ENCODE measurements at regions not wholly inside any gene's neighbourhood (a gene's known extent, or its start where the extent isn't known, plus 50 kb on each side); places are given as distances from the start of the nearest gene placed in this dataset.

- no peak overlapping the region for H3K4me3 ChIP-seq (ENCODE audit: low read depth, low read length)
- no peak for TF ChIP-seq CTCF (conservative IDR thresholded peaks at IDR 0.05; ENCODE audit: low read depth, low read length)
- peak; percentile 17 for DNase-seq (ENCODE audit: low read depth)
These were observed 227.3 kb downstream of the KDR start for GRCh38 chr4:54898056-54898562.

- TF ChIP-seq CTCF (conservative IDR thresholded peaks at IDR 0.05; ENCODE audit: low read depth, low read length) = no peak
- H3K4me3 ChIP-seq (ENCODE audit: low read depth, low read length) = no peak overlapping the region
- DNase-seq (ENCODE audit: low read depth) = peak; percentile 49
These were observed 227.8 kb downstream of the KDR start for GRCh38 chr4:54897590-54897989.

- H3K4me3 ChIP-seq (ENCODE audit: low read depth, low read length) = no peak overlapping the region
- TF ChIP-seq CTCF (conservative IDR thresholded peaks at IDR 0.05; ENCODE audit: low read depth, low read length) = peak; percentile 10
- peak; percentile 56 for DNase-seq (ENCODE audit: low read depth)
These were observed 224.9 kb downstream of the KIT start for GRCh38 chr4:54882616-54883015.

- H3K4me3 ChIP-seq (ENCODE audit: low read depth, low read length) = no peak overlapping the region
- DNase-seq (ENCODE audit: low read depth) = peak; percentile 71
- TF ChIP-seq CTCF (conservative IDR thresholded peaks at IDR 0.05; ENCODE audit: low read depth, low read length) = no peak
These were observed 221.8 kb downstream of the KIT start for GRCh38 chr4:54879576-54879975.

- DNase-seq (ENCODE audit: low read depth) = peak; percentile 53
- TF ChIP-seq CTCF (conservative IDR thresholded peaks at IDR 0.05; ENCODE audit: low read depth, low read length) = no peak
- H3K4me3 ChIP-seq (ENCODE audit: low read depth, low read length) = no peak overlapping the region
These were observed 219.2 kb downstream of the KIT start for GRCh38 chr4:54877006-54877405.

GRCh38 chr4:54872261-54872660 lies 214.5 kb downstream of the KIT start:
- no peak for TF ChIP-seq CTCF (conservative IDR thresholded peaks at IDR 0.05; ENCODE audit: low read depth, low read length)
- DNase-seq (ENCODE audit: low read depth) = peak; percentile 3
- no peak overlapping the region for H3K4me3 ChIP-seq (ENCODE audit: low read depth, low read length)

- no peak for DNase-seq (ENCODE audit: low read depth)
- TF ChIP-seq CTCF (conservative IDR thresholded peaks at IDR 0.05; ENCODE audit: low read depth, low read length) = no peak
These were observed 206.0 kb downstream of the KIT start for GRCh38 chr4:54863571-54864255.

More at GRCh38 chr4:54863571-54864255, 206.0 kb downstream of the KIT start:
- H3K4me3 ChIP-seq (ENCODE audit: low read depth, low read length) = no peak overlapping the region
